HepG2 (cell line): ENCODE measurements at regions not wholly inside any gene's neighbourhood (a gene's known extent, or its start where the extent isn't known, plus 50 kb on each side); places are given as distances from the start of the nearest gene placed in this dataset.

Experiments
- ATAC-seq: fragments of 200-7000 bp; cut with Tn5 transposase; 3 replicates; pipeline ENCODE4 v1.9.1; 2020; ENCODE audit warnings: mild to moderate bottlenecking, moderate library complexity
- BruUV-seq: library from RNA; stranded (reverse); fragments of 400-500 nt; replicated peaks from 2 replicates; lab custom pipeline; 2021; lab: Mats Ljungman, UMichigan
- CTCF ChIA-PET: fragments of 300-600 bp; formaldehyde crosslinking; extraction: SDS; loops from one replicate; lab custom pipeline; 2021; ENCODE audit warnings: low total read pairs, inconsistent platforms, low intra/inter-chr PET ratio; lab: Yijun Ruan, JAX
- POLR2A ChIA-PET: fragments of 350-600 bp; sonication (Branson Sonifier 250); formaldehyde crosslinking; loops from one replicate; lab custom pipeline; 2020; ENCODE audit warnings: antibody characterized with exemption, inconsistent platforms; lab: Yijun Ruan, JAX
- DNase-seq: peaks from one replicate; pipeline ENCODE4 v3.0.0-alpha.2; 2015; ENCODE audit warnings: low spot score
- FAIRE-seq: peaks from 3 replicates; lab custom pipeline; 2011; peaks lifted over from hg19 to GRCh38; lab: Jason Lieb, UNC
- H2AFZ ChIP-seq: one replicate; pipeline ENCODE4 v1.6.1; 2011; ENCODE audit warnings: low read length, inconsistent platforms
- H3K27ac ChIP-seq: fragments of 300-600 bp; 3 replicates; pipeline ENCODE4 v1.8.0; 2011; ENCODE audit warnings: mixed run types, mild to moderate bottlenecking, mixed read lengths, low read length, inconsistent platforms; ENCODE audit not compliant: insufficient read depth; ENCODE audit errors: extremely low read length
- H3K27me3 ChIP-seq, 2 experiments: fragments of 200-600 bp in 1 of 2; 2 replicates in 1 of 2; 3 replicates in 1 of 2; pipeline versions ENCODE4 v1.6.0 to v1.8.0; 2011; ENCODE audit warnings: low read length in 2 of 2, mild to moderate bottlenecking in 2 of 2, moderate library complexity in 2 of 2, inconsistent platforms in 1 of 2; ENCODE audit not compliant: insufficient read depth in 2 of 2, control insufficient read depth in 1 of 2
- H3K36me3 ChIP-seq, 2 experiments: fragments of 200-600 bp in 1 of 2; replicated peaks in 1 of 2; 2 replicates in 1 of 2; 3 replicates in 1 of 2; pipeline versions ENCODE4 v1.5.1 to v1.8.0; 2011; ENCODE audit warnings: low read length in 2 of 2, inconsistent platforms in 1 of 2; ENCODE audit not compliant: insufficient read depth in 2 of 2, control insufficient read depth in 1 of 2
- H3K4me1 ChIP-seq: 2 replicates; pipeline ENCODE4 v1.5.1; 2012; ENCODE audit warnings: low read length, inconsistent platforms; ENCODE audit not compliant: insufficient read depth
- H3K4me2 ChIP-seq: 2 replicates; pipeline ENCODE4 v1.6.0; 2011; ENCODE audit warnings: low read depth, low read length, inconsistent platforms
- H3K4me3 ChIP-seq, 3 experiments: fragments of 200-600 bp in 1 of 3; sonication (generic), shearing (Covaris generic) in 1 of 3; replicated peaks in 1 of 3; 2 replicates each; pipeline ENCODE4 v1.5.1; 2011 to 2016; ENCODE audit warnings: low read length in 3 of 3, inconsistent platforms in 2 of 3, low read depth in 2 of 3, mild to moderate bottlenecking in 2 of 3, control low read depth in 1 of 3, mixed read lengths in 1 of 3; ENCODE audit not compliant: insufficient read depth in 1 of 3
- H3K79me2 ChIP-seq: one replicate; pipeline ENCODE4 v1.6.1; 2011; ENCODE audit warnings: low read length, inconsistent platforms; ENCODE audit not compliant: insufficient read depth
- H3K9ac ChIP-seq: 2 replicates; pipeline ENCODE4 v1.6.0; 2011; ENCODE audit warnings: mild to moderate bottlenecking, low read depth, low read length, inconsistent platforms; ENCODE audit not compliant: insufficient read depth
- H3K9me3 ChIP-seq: 2 replicates; pipeline ENCODE4 v1.5.1; 2012; ENCODE audit warnings: mild to moderate bottlenecking, low read length
- H4K20me1 ChIP-seq: 2 replicates; pipeline ENCODE4 v1.6.0; 2011; ENCODE audit warnings: inconsistent platforms, mild to moderate bottlenecking, low read length, moderate library complexity; ENCODE audit not compliant: insufficient read depth
- ARID3A ChIP-seq: IDR thresholded peaks from 2 replicates; pipeline ENCODE4 v1.6.1; 2012; ENCODE audit warnings: low read depth, low read length, improper control_type of control experiment
- CHCHD3 ChIP-seq: sonication (generic); formaldehyde crosslinking; IDR thresholded peaks from 2 replicates; pipeline ENCODE4 v1.8.0; 2022; ENCODE audit warnings: mild to moderate bottlenecking, missing genetic modification reagents, moderate library complexity
- EED ChIP-seq: sonication (generic); formaldehyde crosslinking; IDR thresholded peaks from 2 replicates; pipeline ENCODE4 v1.5.0; 2020; ENCODE audit warnings: mild to moderate bottlenecking, missing genetic modification reagents
- IRF1 ChIP-seq: sonication (generic); formaldehyde crosslinking; IDR thresholded peaks from 2 replicates; pipeline ENCODE4 v1.4.0; 2020; ENCODE audit warnings: low read depth, mild to moderate bottlenecking, missing genetic modification reagents
- TAF1 ChIP-seq: sonication (generic); formaldehyde crosslinking; IDR thresholded peaks from 2 replicates; pipeline ENCODE4 v1.4.0; 2020; ENCODE audit warnings: missing genetic modification reagents
- TOE1 ChIP-seq: sonication (generic); formaldehyde crosslinking; IDR thresholded peaks from 2 replicates; pipeline ENCODE4 v1.4.0; 2020; ENCODE audit warnings: mild to moderate bottlenecking, missing genetic modification reagents
- ZNF574 ChIP-seq: sonication (generic); formaldehyde crosslinking; IDR thresholded peaks from 2 replicates; pipeline ENCODE4 v1.4.0; 2020; ENCODE audit warnings: missing genetic modification reagents
- ZNF850 ChIP-seq: sonication (generic); formaldehyde crosslinking; conservative IDR thresholded peaks from 2 replicates; pipeline ENCODE4 v1.9.0; 2021; ENCODE audit warnings: mild to moderate bottlenecking, missing genetic modification reagents
- WGBS: methylation state at CpG from one replicate; pipeline ENCODE4 v1.1.6; 2017; ENCODE audit warnings: low lambda C conversion rate; 5-methylcytosine and 5-hydroxymethylcytosine counted together
- in situ Hi-C: cut with HindIII; loops from 2 replicates; pipeline ENCODE4 v1.10.0; 2017; ENCODE audit warnings: low pct_unique_long_range_greater_than_20kb; ENCODE audit not compliant: extremely low pct_ligation_motif_present
- intact Hi-C: fragments of 100-400 bp; cut with micrococcal nuclease; formaldehyde crosslinking; loops from one replicate; pipeline ENCODE4 v1.10.0; 2022; ENCODE audit not compliant: unreplicated experiment

GRCh38 chr16:55010492-55011160 is 80.0 kb downstream of the IRX5 start (continued):
- TF ChIP-seq EED (CRISPR knock-in tag), result no peak
- TF ChIP-seq TOE1 (CRISPR knock-in tag), result no peak
- TF ChIP-seq ZNF850 (CRISPR knock-in tag), result no peak
- TF ChIP-seq TAF1 (CRISPR knock-in tag), result no peak
- TF ChIP-seq IRF1 (CRISPR knock-in tag), result no peak
- no peak for TF ChIP-seq CHCHD3 (CRISPR knock-in tag)

- CTCF ChIA-PET, result no interaction called here
- Histone ChIP-seq H3K27ac (no peak overlapping the region), H3K4me1 (no peaks in the 10 kb centered on the region), H3K27me3 (peaks cover 3 to 6% of the 10 kb centered on the region in 2 experiments; a peak in 3 of 5 replicates), H3K36me3 (no peaks in the 10 kb centered on the region), H4K20me1 (no peaks in the 10 kb centered on the region), H3K79me2 (no peaks in the 10 kb centered on the region), H3K4me3 (no peak overlapping the region), H3K4me2 (no peak overlapping the region), H3K9ac (no peak overlapping the region), H2AFZ (no peak overlapping the region), H3K9me3 (no peaks in the 10 kb centered on the region)
- 17% methylated on average over 2 of the region's 2 CpGs for WGBS
- no TSS peak for BruUV-seq
- DNase-seq, result no peak
- in situ Hi-C loops, result no loop called here
- FAIRE-seq, result no peak
- intact Hi-C loops, result no loop called here
- POLR2A ChIA-PET, result no interaction called here
- TF ChIP-seq ZNF574 (CRISPR knock-in tag), result no peak
- no peak for TF ChIP-seq ARID3A
- ATAC-seq, result no peak
Measured at GRCh38 chr16:55012362-55012761, 81.7 kb downstream of the IRX5 start.
